H9 (cell line): ENCODE measurements at regions not wholly inside any gene's neighbourhood (a gene's known extent, or its start where the extent isn't known, plus 50 kb on each side); places are given as distances from the start of the nearest gene placed in this dataset.

Experiments used
- DNase-seq: peaks from one replicate; pipeline ENCODE4 v3.0.0-alpha.2; 2017
- H2AFZ ChIP-seq: one replicate; pipeline ENCODE4 v1.6.1; 2013; ENCODE audit warnings: mild to moderate bottlenecking, low read length, control low read depth, moderate library complexity
- H2AK5ac ChIP-seq: 2 replicates; pipeline ENCODE4 v1.6.1; 2013; ENCODE audit warnings: low read length, control low read depth, mixed read lengths; ENCODE audit not compliant: insufficient read length
- H2BK120ac ChIP-seq: one replicate; pipeline ENCODE4 v1.6.1; 2013; ENCODE audit warnings: low read depth, mild to moderate bottlenecking, low read length, control low read depth, inconsistent platforms; ENCODE audit not compliant: poor library complexity, severe bottlenecking
- H2BK12ac ChIP-seq: 2 replicates; pipeline ENCODE4 v1.6.1; 2013; ENCODE audit warnings: low read length, control low read depth, mixed read lengths, low read depth; ENCODE audit not compliant: insufficient read length
- H2BK15ac ChIP-seq: 2 replicates; pipeline ENCODE4 v1.6.1; 2013; ENCODE audit warnings: low read depth, low read length, control low read depth
- H2BK20ac ChIP-seq: one replicate; pipeline ENCODE4 v1.6.1; 2013; ENCODE audit warnings: low read depth, mild to moderate bottlenecking, low read length, control low read depth, inconsistent platforms; ENCODE audit not compliant: poor library complexity, severe bottlenecking
- H2BK5ac ChIP-seq: 2 replicates; pipeline ENCODE4 v1.6.1; 2013; ENCODE audit warnings: low read length, control low read depth, mixed read lengths; ENCODE audit not compliant: insufficient read length
- H3K14ac ChIP-seq: 2 replicates; pipeline ENCODE4 v1.6.1; 2013; ENCODE audit warnings: low read length, control low read depth; ENCODE audit not compliant: insufficient read depth
- H3K18ac ChIP-seq: 2 replicates; pipeline ENCODE4 v1.6.1; 2013; ENCODE audit warnings: low read depth, mild to moderate bottlenecking, mixed read lengths, low read length, control low read depth; ENCODE audit not compliant: insufficient read length
- H3K23ac ChIP-seq: 2 replicates; pipeline ENCODE4 v1.6.1; 2013; ENCODE audit warnings: low read length, control low read depth, mixed read lengths, low read depth; ENCODE audit not compliant: insufficient read length
- H3K23me2 ChIP-seq: 2 replicates; pipeline ENCODE4 v1.6.1; 2013; ENCODE audit warnings: low read depth, mild to moderate bottlenecking, mixed read lengths, low read length, control low read depth; ENCODE audit not compliant: insufficient read length, poor library complexity, severe bottlenecking
- H3K27ac ChIP-seq: 2 replicates; pipeline ENCODE4 v1.5.1; 2013; ENCODE audit warnings: low read length, control low read depth, mixed read lengths, low read depth; ENCODE audit not compliant: insufficient read length
- H3K27me3 ChIP-seq: 2 replicates; pipeline ENCODE4 v1.6.1; 2013; ENCODE audit warnings: low read length, control low read depth, inconsistent platforms; ENCODE audit not compliant: insufficient read depth
- H3K4ac ChIP-seq: 2 replicates; pipeline ENCODE4 v1.6.1; 2013; ENCODE audit warnings: low read depth, mild to moderate bottlenecking, control low read depth, inconsistent platforms, low read length, moderate library complexity
- H3K4me1 ChIP-seq: 2 replicates; pipeline ENCODE4 v1.6.1; 2013; ENCODE audit warnings: low read length, control low read depth, inconsistent platforms; ENCODE audit not compliant: insufficient read depth
- H3K4me2 ChIP-seq: 2 replicates; pipeline ENCODE4 v1.6.1; 2013; ENCODE audit warnings: low read length, control low read depth, mixed read lengths; ENCODE audit not compliant: insufficient read length, insufficient read depth
- H3K56ac ChIP-seq: 2 replicates; pipeline ENCODE4 v1.6.1; 2013; ENCODE audit warnings: low read depth, mild to moderate bottlenecking, mixed read lengths, low read length, control low read depth; ENCODE audit not compliant: insufficient read length
- H3K79me1 ChIP-seq: 2 replicates; pipeline ENCODE4 v1.6.1; 2013; ENCODE audit warnings: low read depth, mild to moderate bottlenecking, moderate library complexity, low read length, control low read depth, inconsistent platforms; ENCODE audit not compliant: insufficient read depth, poor library complexity, severe bottlenecking
- H3K79me2 ChIP-seq: 2 replicates; pipeline ENCODE4 v1.6.1; 2013; ENCODE audit warnings: low read length, control low read depth, inconsistent platforms; ENCODE audit not compliant: insufficient read depth
- H3K9ac ChIP-seq: 2 replicates; pipeline ENCODE4 v1.6.1; 2013; ENCODE audit warnings: low read length, control low read depth, mixed read lengths; ENCODE audit not compliant: insufficient read length; ENCODE audit errors: extremely low read depth
- H3K9me3 ChIP-seq: one replicate; pipeline ENCODE4 v1.6.1; 2013; ENCODE audit warnings: low read depth, low read length, inconsistent platforms; ENCODE audit not compliant: control insufficient read depth
- H3T11ph ChIP-seq: one replicate; pipeline ENCODE4 v1.6.1; 2013; ENCODE audit warnings: mild to moderate bottlenecking, low read length, control low read depth, inconsistent platforms
- H4K20me1 ChIP-seq: one replicate; pipeline ENCODE4 v1.6.1; 2013; ENCODE audit not compliant: control insufficient read depth, insufficient read length, insufficient read depth
- H4K5ac ChIP-seq: 2 replicates; pipeline ENCODE4 v1.6.1; 2013; ENCODE audit warnings: low read depth, mild to moderate bottlenecking, mixed read lengths, low read length, control low read depth; ENCODE audit not compliant: insufficient read length
- H4K8ac ChIP-seq: replicated peaks from 2 replicates; pipeline ENCODE4 v1.6.1; 2013; ENCODE audit warnings: low read length, control low read depth, mixed read lengths, low read depth; ENCODE audit not compliant: insufficient read length
- H4K91ac ChIP-seq: 2 replicates; pipeline ENCODE4 v1.6.1; 2013; ENCODE audit warnings: low read depth, mild to moderate bottlenecking, moderate library complexity, mixed read lengths, low read length, control low read depth; ENCODE audit not compliant: insufficient read length
- H3K27ac Mint-ChIP-seq, 3 experiments: 2 replicates in 2 of 3; 3 replicates in 1 of 3; pipeline ENCODE4 v1.8.0; 2020 to 2021; ENCODE audit warnings: mixed read lengths in 3 of 3, mild to moderate bottlenecking in 1 of 3, moderate library complexity in 1 of 3
- H3K27me3 Mint-ChIP-seq: 2 replicates; pipeline ENCODE4 v1.8.0; 2021; ENCODE audit warnings: low read depth, mild to moderate bottlenecking, moderate library complexity, mixed read lengths
- H3K36me3 Mint-ChIP-seq, 3 experiments: 2 replicates in 2 of 3; 3 replicates in 1 of 3; pipeline ENCODE4 v1.8.0; 2020 to 2021; ENCODE audit warnings: low read depth in 3 of 3, mixed read lengths in 3 of 3; ENCODE audit not compliant: insufficient read depth in 1 of 3
- H3K4me1 Mint-ChIP-seq, 2 experiments: 2 replicates each; pipeline ENCODE4 v1.8.0; 2020; ENCODE audit warnings: mixed read lengths in 2 of 2
- H3K4me3 Mint-ChIP-seq, 2 experiments: 2 replicates in 1 of 2; 3 replicates in 1 of 2; pipeline ENCODE4 v1.8.0; 2020 to 2021; ENCODE audit warnings: mild to moderate bottlenecking in 2 of 2, mixed read lengths in 2 of 2, moderate library complexity in 1 of 2
- H3K9me3 Mint-ChIP-seq, 2 experiments: 2 replicates in 1 of 2; 3 replicates in 1 of 2; pipeline ENCODE4 v1.8.0; 2020; ENCODE audit warnings: mild to moderate bottlenecking in 2 of 2, mixed read lengths in 2 of 2, moderate library complexity in 1 of 2
- WGBS: extraction: QIAGEN DNeasy Blood & Tissue Kit; methylation state at CpG from one replicate; pipeline ENCODE4 v1.1.7; 2013; ENCODE audit warnings: missing lambda C conversion rate, low lambda C conversion rate, mixed read lengths; ENCODE audit not compliant: insufficient read length; ENCODE audit errors: extremely low coverage; 5-methylcytosine and 5-hydroxymethylcytosine counted together
- TF ChIP-seq, protein P1 (sequence below): fragments of 200-600 bp; sonication (generic); conservative IDR thresholded peaks from 3 replicates; pipeline ENCODE4 v1.8.0; 2021; ENCODE audit warnings: antibody characterized with exemption, mild to moderate bottlenecking

DNA sequence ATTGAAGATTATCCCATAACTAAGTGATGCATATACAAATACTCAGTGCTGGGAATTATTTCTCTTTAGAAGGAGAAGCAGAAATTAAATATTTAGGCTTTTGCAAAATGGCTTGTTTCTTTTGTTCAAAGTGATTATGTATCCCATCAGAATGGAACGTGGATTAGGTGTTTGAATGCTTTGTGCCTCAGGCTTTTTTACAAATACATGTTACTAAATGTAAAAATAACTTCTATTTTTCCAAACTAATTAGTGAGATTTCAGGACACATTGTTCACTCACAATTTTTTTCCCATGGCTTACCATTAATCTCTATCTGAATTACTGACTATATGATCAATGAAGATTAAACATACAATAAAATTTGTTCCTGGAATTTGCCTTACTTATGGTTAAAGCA lies 925.9 kb upstream of the CITED2 start:
- Histone ChIP-seq H3K27ac (no peak overlapping the region), H2BK5ac (no peak overlapping the region), H2BK15ac (no peak overlapping the region), H3K9me3 (no peaks in the 10 kb centered on the region), H3K27me3 (no peaks in the 10 kb centered on the region), H3K79me2 (no peaks in the 10 kb centered on the region), H4K8ac (no peak overlapping the region), H4K5ac (no peak overlapping the region), H3K23me2 (no peaks in the 10 kb centered on the region), H2BK20ac (no peak overlapping the region), H2AFZ (no peak overlapping the region), H3K4ac (no peak overlapping the region), H4K20me1 (no peaks in the 10 kb centered on the region), H3K23ac (no peak overlapping the region), H2BK120ac (no peak overlapping the region), H2AK5ac (no peak overlapping the region), H3K4me2 (no peak overlapping the region), H3K9ac (no peak overlapping the region), H3K4me1 (no peaks in the 10 kb centered on the region; the same call in 1 of the 2 replicates), H3T11ph (no peak overlapping the region), H4K91ac (no peak overlapping the region), H3K18ac (no peak overlapping the region), H3K56ac (no peak overlapping the region), H3K14ac (no peak overlapping the region), H2BK12ac (no peak overlapping the region), H3K79me1 (no peaks in the 10 kb centered on the region)
- H3K4me3 Mint-ChIP-seq: no peak overlapping the region
- H3K36me3 Mint-ChIP-seq: no peaks in the 10 kb centered on the region
- no peaks in the 10 kb centered on the region; a peak in 1 of 4 replicates for H3K4me1 Mint-ChIP-seq
- no peaks in the 10 kb centered on the region for H3K9me3 Mint-ChIP-seq
- no peak overlapping the region for H3K27ac Mint-ChIP-seq
- TF ChIP-seq, protein P1, sequence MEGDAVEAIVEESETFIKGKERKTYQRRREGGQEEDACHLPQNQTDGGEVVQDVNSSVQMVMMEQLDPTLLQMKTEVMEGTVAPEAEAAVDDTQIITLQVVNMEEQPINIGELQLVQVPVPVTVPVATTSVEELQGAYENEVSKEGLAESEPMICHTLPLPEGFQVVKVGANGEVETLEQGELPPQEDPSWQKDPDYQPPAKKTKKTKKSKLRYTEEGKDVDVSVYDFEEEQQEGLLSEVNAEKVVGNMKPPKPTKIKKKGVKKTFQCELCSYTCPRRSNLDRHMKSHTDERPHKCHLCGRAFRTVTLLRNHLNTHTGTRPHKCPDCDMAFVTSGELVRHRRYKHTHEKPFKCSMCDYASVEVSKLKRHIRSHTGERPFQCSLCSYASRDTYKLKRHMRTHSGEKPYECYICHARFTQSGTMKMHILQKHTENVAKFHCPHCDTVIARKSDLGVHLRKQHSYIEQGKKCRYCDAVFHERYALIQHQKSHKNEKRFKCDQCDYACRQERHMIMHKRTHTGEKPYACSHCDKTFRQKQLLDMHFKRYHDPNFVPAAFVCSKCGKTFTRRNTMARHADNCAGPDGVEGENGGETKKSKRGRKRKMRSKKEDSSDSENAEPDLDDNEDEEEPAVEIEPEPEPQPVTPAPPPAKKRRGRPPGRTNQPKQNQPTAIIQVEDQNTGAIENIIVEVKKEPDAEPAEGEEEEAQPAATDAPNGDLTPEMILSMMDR: no peak
- no CpG with 5 or more reads among the region's 1 CpG for WGBS
- no peaks in the 10 kb centered on the region for H3K27me3 Mint-ChIP-seq
- no peak for DNase-seq
